Kidney tubule cell (primary cell): ENCODE measurements at regions not wholly inside any gene's neighbourhood (a gene's known extent, or its start where the extent isn't known, plus 50 kb on each side); places are given as distances from the start of the nearest gene placed in this dataset.

Experiments used
- DNase-seq: peaks from one replicate; pipeline ENCODE4 v3.0.0-alpha.2; 2018; ENCODE audit warnings: low spot score

GRCh38 chr17:71922439-71922838, 198.4 kb upstream of the SOX9 start:
- peak; percentile 91 for DNase-seq

- peak; percentile 94 for DNase-seq
Measured at GRCh38 chr17:71926746-71927398, 193.9 kb upstream of the SOX9 start.

- DNase-seq: no peak
Measured at GRCh38 chr17:71933306-71933705, 187.5 kb upstream of the SOX9 start.

GRCh38 chr17:71934520-71934919, 186.3 kb upstream of the SOX9 start:
- peak; percentile 56 for DNase-seq

GRCh38 chr17:71935341-71935740, 185.5 kb upstream of the SOX9 start:
- DNase-seq: no peak

- peak; percentile 59 for DNase-seq
Measured at GRCh38 chr17:71936977-71937376, 183.8 kb upstream of the SOX9 start.

- no peak for DNase-seq
Measured at GRCh38 chr17:71937914-71938313, 182.9 kb upstream of the SOX9 start.

GRCh38 chr17:71938340-71939010, 182.3 kb upstream of the SOX9 start:
- no peak for DNase-seq

GRCh38 chr17:71941920-71942319, 178.9 kb upstream of the SOX9 start:
- no peak for DNase-seq

GRCh38 chr17:71942626-71943025, 178.2 kb upstream of the SOX9 start:
- no peak for DNase-seq

GRCh38 chr17:71948703-71949422, 172.0 kb upstream of the SOX9 start:
- no peak for DNase-seq

- DNase-seq: peak; percentile 14
Measured at GRCh38 chr17:71959154-71959553, 161.7 kb upstream of the SOX9 start.

GRCh38 chr17:71963351-71963750, 157.5 kb upstream of the SOX9 start:
- no peak for DNase-seq

GRCh38 chr17:71963791-71964190, 157.0 kb upstream of the SOX9 start:
- DNase-seq: no peak

- no peak for DNase-seq
Measured at GRCh38 chr17:71964559-71964958, 156.3 kb upstream of the SOX9 start.

GRCh38 chr17:71966055-71966454, 154.8 kb upstream of the SOX9 start:
- DNase-seq: no peak

- DNase-seq: no peak
Measured at GRCh38 chr17:71966459-71967313, 154.1 kb upstream of the SOX9 start.

- no peak for DNase-seq
Measured at GRCh38 chr17:71969500-71969899, 151.3 kb upstream of the SOX9 start.

- peak; percentile 95 for DNase-seq
Measured at GRCh38 chr17:71970312-71970711, 150.5 kb upstream of the SOX9 start.

GRCh38 chr17:71974051-71974450, 146.8 kb upstream of the SOX9 start:
- DNase-seq: no peak

- DNase-seq: no peak
Measured at GRCh38 chr17:71975331-71975801, 145.5 kb upstream of the SOX9 start.

- DNase-seq: peak; percentile 85
Measured at GRCh38 chr17:71976011-71976649, 144.7 kb upstream of the SOX9 start.
